ENCODE measurements at regions not wholly inside any gene's neighbourhood (a gene's known extent, or its start where the extent isn't known, plus 50 kb on each side); places are given as distances from the start of the nearest gene placed in this dataset.
"Not testable (repeated sequence)": the region's sequence is repeated elsewhere in the genome, so short reads cannot be mapped to it uniquely, and the experiment has no call there.

- DNase-seq (ENCODE audit: extremely low read depth in 1 of 11, low read depth in 9 of 11, low spot score in 4 of 11), result peak in 4 of 11 donors; percentile 8 to 25 (median 14)
Observed at GRCh38 chr15:25134546-25134945, 179.8 kb downstream of the SNRPN start.

DNA sequence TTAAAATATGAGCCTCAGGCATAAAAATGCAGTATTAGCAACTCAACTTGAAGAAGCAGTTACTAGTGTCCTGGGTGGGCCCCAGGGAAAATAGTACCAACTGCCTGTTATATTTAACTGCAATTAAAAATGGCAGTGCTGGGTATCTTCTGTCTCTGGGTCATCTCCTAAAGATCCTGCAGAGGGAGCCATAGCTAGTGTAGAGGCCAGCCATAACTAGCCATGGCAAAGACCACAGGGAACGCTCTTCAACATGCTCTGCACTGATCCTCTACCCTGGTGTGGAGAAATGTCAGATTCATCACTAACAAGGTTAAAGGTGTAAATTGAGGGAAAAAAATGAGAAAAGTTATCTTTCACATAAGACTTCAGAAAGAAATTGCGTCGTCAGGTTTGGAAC lies 181.3 kb downstream of the SNRPN start:
- no peak for DNase-seq (ENCODE audit: extremely low read depth in 1 of 11, low read depth in 9 of 11, low spot score in 4 of 11)

DNA sequence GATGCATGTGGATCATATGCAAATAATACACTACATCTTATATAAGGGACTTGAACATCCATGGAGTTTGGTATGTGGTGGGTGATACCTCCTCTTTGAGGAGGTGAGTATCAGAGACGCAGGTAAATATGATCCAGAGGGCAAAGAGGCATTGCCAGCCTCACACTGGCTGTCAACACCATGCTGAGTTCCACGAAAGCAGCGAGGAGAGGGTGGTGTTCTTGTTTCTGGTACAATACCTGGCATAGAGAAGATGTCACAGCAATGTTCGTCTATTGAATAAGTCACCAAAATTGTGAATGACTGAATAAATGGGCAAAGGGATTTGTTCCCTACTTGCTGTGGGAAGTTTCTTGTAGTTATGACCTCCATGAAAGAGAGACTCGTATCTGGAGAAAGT lies 182.2 kb downstream of the SNRPN start:
- DNase-seq (ENCODE audit: extremely low read depth in 1 of 11, low read depth in 9 of 11, low spot score in 4 of 11), result no peak

DNA sequence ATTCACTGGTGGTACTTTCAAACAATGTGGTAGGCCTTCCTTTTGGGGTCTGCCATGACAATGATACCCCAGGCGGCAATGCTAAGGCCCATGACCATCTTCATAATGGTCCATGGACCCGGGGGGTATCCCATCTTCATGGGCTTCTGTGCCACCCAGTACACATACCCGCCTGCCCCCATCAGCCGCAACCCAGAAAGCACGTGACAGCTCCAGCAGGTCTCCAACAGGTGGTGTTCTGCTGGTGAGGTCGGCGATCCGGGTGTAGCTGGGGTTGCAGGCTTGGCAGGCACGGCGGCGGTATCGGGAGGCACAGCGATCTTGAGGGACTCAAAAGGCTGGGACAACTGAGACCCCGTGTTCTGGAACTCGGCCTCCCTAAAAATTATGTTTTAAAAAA lies 214.5 kb downstream of the SNRPN start:
- DNase-seq (ENCODE audit: extremely low read depth in 1 of 11, low read depth in 9 of 11, low spot score in 4 of 11), result no peak

- DNase-seq (ENCODE audit: extremely low read depth in 1 of 11, low read depth in 9 of 11, low spot score in 4 of 11), result no peak
Observed at GRCh38 chr15:25170113-25170731, 215.4 kb downstream of the SNRPN start.

DNA sequence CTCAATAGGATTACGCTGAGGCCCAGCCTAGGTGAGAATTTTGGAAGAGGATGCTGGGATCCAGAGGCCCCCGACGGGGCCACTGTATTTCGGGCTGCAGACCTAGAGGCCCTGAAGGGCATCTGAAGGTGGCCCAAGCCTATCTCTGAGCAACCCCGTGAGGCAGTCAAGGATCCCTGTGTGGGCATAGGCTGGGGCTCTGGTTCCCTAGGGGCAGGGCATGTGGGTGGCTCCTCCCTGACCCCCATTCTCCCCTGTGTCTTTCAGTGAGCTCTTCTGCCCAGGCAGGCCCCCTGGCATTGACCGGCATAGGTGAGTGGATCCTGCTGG lies 216.0 kb downstream of the SNRPN start:
- no peak for DNase-seq (ENCODE audit: extremely low read depth in 1 of 11, low read depth in 9 of 11, low spot score in 4 of 11)

GRCh38 chr15:25171111-25171811 lies 216.5 kb downstream of the SNRPN start:
- no peak for DNase-seq (ENCODE audit: extremely low read depth in 1 of 11, low read depth in 9 of 11, low spot score in 4 of 11)

GRCh38 chr15:25171856-25172687 lies 217.3 kb downstream of the SNRPN start:
- no peak for DNase-seq (ENCODE audit: extremely low read depth in 1 of 11, low read depth in 9 of 11, low spot score in 4 of 11)

DNA sequence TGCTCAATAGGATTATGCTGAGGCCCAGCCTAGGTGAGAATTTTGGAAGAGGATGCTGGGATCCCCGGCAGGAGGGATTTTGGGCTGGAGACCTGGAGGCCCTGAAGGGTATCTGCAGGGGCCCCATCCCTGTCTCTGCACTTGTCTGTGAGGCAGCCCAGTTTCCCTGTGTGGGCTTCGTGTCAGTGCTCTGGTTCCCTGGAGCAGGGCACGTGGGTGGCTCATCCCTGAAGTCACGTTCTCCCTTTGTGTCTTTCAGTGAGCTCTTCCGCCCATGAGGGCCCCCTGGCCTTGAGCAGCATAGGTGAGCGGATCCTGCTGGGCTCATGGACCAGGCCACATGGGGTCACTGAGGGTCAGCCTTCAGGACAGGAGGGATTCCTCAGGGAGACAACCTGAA lies 217.9 kb downstream of the SNRPN start:
- no peak for DNase-seq (ENCODE audit: extremely low read depth in 1 of 11, low read depth in 9 of 11, low spot score in 4 of 11)

DNA sequence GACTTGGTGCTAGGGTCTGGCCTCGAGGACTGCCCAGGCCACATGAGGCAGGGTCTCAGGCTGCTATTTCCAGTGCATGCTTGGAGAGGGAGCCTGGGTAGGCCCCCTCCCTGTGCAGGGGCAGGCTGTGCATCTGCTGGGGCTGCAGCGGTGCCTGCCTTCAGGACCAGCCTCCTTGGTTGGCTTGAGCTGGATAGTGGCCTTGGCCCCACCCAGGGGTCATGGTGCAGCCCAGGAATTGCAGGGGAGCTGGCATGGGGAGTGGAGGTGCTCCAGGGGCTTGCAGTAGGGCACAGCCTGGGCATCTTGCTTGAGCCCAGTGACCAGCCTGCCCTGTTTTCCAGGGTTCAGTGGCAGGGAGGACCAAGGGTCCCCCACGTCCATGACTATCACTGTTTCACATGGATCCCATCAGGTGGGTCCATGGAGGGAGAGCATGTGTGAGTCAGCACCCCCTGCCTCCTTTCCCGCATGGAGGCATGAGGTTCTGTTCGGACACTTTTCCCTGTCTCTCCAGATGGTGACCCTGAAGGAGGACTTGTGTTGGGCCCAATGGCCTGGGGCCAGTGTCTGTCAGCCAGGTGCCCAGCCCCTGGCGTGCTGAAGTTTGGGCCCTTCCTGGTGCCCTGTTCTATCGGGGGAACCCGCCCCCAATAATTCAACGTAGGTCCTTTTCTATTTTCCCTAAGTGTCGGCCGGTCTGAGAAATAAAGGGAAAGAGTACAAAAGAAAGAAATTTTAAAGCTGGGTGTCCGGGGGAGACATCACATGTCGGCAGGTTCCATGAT lies 218.6 kb downstream of the SNRPN start:
- DNase-seq (ENCODE audit: extremely low read depth in 1 of 11, low read depth in 9 of 11, low spot score in 4 of 11), result no peak

- not testable (repeated sequence) for DNase-seq (ENCODE audit: extremely low read depth in 1 of 11, low read depth in 9 of 11, low spot score in 4 of 11)
Observed at GRCh38 chr15:25174149-25174548, 219.4 kb downstream of the SNRPN start.

DNA sequence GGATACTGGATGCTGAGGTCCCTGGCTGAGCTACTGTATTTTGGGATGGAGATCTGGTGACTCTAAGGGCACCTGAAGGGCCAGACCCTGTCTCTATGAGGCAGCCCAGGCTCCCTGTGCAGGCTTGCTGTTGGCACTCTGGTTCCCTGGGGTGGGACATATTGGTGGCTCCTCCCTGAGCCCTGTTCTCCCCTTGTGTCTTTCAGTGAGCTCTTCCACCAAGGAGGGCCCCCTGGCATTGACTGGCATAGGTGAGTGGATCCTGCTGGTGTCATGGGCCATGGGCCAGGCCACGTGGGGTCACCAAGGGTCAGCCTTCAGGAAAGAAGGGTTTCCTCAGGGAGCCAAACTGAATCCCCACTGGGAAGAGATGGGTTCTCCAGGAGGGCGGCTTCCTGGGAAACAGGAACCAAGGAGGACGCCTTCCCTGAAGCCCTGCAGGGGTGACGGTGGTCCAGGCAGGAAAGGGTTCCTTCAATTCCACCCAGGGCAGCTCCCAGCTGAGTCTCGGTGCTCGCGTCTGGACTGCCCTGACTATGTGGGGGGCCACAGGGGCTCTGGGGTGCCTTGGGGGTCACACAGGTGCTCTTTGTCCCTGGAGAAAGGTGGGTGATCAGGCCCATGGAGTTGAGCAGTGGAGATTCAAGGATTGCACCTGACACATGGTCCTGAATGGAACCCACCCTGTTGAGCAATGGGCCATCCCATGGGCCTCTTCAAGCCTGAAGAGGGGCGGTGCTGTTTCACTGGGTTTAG lies 220.4 kb downstream of the SNRPN start:
- no peak for DNase-seq (ENCODE audit: extremely low read depth in 1 of 11, low read depth in 9 of 11, low spot score in 4 of 11)

DNA sequence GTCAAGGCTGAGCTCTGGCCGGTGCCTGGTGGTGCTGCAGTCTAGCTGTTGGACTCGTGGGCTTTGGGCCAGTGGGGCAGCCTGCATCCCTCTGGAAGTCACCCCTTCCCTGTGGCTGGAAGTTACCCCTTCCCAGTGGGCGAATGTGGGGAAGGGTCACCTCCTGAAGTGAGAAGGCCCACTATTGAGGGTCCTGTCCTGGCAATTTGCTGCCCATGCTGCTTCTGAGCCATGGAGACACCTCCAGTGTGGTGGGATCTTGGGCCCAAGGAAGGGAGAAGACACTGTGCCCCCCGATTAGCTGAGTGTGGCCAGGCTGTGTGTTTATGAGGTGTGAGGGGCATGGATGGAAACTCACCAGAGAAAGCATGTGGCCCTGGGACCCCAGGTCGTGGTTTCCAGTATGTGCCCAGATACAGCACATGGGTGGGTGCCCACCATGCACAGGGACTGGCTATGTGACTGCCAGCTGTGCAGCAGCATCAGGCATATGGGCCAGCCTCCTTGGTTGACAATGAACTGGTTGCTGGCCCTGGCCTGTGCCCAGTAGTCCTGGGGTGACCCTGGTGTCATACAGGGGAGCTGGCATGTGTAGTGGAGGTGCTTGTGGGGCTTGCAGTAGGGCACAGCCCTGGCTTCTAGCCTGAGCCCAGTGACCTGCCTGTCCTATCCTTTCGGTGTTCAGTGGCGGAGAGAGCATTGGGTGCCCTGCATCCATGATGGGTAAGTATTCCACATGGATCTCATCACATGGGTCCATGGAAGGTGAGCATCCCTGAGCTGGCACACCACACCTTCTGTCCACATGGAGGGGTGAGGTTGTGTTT lies 221.2 kb downstream of the SNRPN start:
- DNase-seq (ENCODE audit: extremely low read depth in 1 of 11, low read depth in 9 of 11, low spot score in 4 of 11), result no peak

- DNase-seq (ENCODE audit: extremely low read depth in 1 of 11, low read depth in 9 of 11, low spot score in 4 of 11), result no peak
Observed at GRCh38 chr15:25176616-25176923, 221.8 kb downstream of the SNRPN start.

DNA sequence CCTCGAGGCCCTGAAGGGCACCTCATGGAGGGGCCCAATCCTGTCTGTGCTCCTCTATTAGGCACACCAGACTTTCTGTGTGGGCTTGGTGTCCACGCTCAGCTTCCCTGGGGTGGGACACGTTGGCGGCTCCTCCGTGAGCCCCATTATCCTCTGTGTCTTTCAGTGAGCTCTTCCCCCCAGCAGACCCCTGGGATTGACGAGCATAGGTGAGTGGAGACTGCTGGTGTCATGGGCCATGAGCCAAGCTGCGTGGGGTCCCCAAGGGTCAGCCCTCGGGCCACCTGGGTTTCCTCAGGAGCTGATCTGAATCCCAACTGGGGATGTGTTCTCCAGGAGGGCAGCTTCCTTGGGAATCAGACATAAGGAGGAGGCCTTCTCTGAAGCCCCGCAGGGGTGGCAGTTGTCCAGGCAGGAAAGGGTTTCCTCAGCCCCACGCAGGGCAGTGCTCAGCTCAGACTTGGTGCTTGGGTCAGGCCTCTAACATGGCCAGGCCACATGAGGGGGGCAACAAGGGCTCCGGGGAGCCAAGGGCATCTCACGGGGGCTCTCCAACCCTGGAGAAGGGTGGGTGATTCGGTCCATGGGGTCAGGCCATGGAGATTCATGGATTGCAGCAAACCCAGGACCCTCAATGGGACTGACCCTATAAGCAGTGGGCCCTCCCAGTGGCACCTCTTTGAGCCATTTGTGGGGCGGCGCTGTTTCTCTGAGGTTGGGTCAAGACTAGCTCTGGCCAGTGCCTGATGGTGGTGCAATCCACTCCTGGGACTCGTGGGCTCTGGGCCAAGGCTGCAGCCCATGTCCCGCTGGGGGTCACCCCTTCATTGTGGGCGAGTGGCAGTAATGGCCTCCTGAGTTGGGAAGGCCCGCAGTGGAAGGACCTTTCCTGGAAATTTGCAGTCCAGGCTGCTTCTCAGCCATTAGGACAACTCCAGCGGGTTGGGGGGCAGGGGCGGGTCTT lies 222.5 kb downstream of the SNRPN start:
- no peak for DNase-seq (ENCODE audit: extremely low read depth in 1 of 11, low read depth in 9 of 11, low spot score in 4 of 11)

- no peak for DNase-seq (ENCODE audit: extremely low read depth in 1 of 11, low read depth in 9 of 11, low spot score in 4 of 11)
Observed at GRCh38 chr15:25177955-25178801, 223.4 kb downstream of the SNRPN start.
